Mesendoderm (in vitro differentiated cells): ENCODE measurements at regions not wholly inside any gene's neighbourhood (a gene's known extent, or its start where the extent isn't known, plus 50 kb on each side); places are given as distances from the start of the nearest gene placed in this dataset.

Experiments
- DNase-seq: peaks from one replicate; pipeline ENCODE4 v3.0.0; 2013
- H2AK5ac ChIP-seq: 2 replicates; pipeline ENCODE4 v1.6.1; 2013; ENCODE audit warnings: low read length, inconsistent platforms
- H2BK120ac ChIP-seq: 2 replicates; pipeline ENCODE4 v1.6.1; 2013; ENCODE audit warnings: low read depth, mild to moderate bottlenecking, low read length, moderate library complexity, mixed read lengths
- H2BK15ac ChIP-seq: replicated peaks from 2 replicates; pipeline ENCODE4 v1.6.1; 2013; ENCODE audit warnings: low read depth, mild to moderate bottlenecking, moderate library complexity
- H2BK5ac ChIP-seq: 2 replicates; pipeline ENCODE4 v1.6.1; 2013; ENCODE audit warnings: low read length, inconsistent platforms
- H3K18ac ChIP-seq: 2 replicates; pipeline ENCODE4 v1.6.1; 2013; ENCODE audit warnings: mild to moderate bottlenecking, low read length, mixed read lengths
- H3K23ac ChIP-seq: one replicate; pipeline ENCODE4 v1.6.1; 2013; ENCODE audit warnings: low read length
- H3K27ac ChIP-seq: 2 replicates; pipeline ENCODE4 v1.5.1; 2013; ENCODE audit warnings: low read depth, mild to moderate bottlenecking, inconsistent platforms, low read length, moderate library complexity
- H3K27me3 ChIP-seq: 2 replicates; pipeline ENCODE4 v1.6.1; 2013; ENCODE audit warnings: low read length, control low read depth, mild to moderate bottlenecking, inconsistent platforms; ENCODE audit not compliant: insufficient read depth, poor library complexity
- H3K36me3 ChIP-seq: 2 replicates; pipeline ENCODE4 v1.6.1; 2013; ENCODE audit warnings: low read length, inconsistent platforms; ENCODE audit not compliant: control insufficient read depth, insufficient read depth
- H3K4ac ChIP-seq: one replicate; pipeline ENCODE4 v1.6.1; 2013; ENCODE audit warnings: low read depth, mild to moderate bottlenecking, low read length, moderate library complexity
- H3K4me1 ChIP-seq: 2 replicates; pipeline ENCODE4 v1.6.1; 2013; ENCODE audit warnings: low read depth, low read length, inconsistent platforms; ENCODE audit not compliant: control insufficient read depth
- H3K4me2 ChIP-seq: 2 replicates; pipeline ENCODE4 v1.6.1; 2013; ENCODE audit warnings: low read length
- H3K4me3 ChIP-seq: 2 replicates; pipeline ENCODE4 v1.5.1; 2013; ENCODE audit warnings: mild to moderate bottlenecking, low read length
- H3K56ac ChIP-seq: one replicate; pipeline ENCODE4 v1.6.1; 2013; ENCODE audit warnings: low read length
- H3K79me1 ChIP-seq: 2 replicates; pipeline ENCODE4 v1.6.1; 2013; ENCODE audit warnings: low read length, inconsistent platforms
- H3K79me2 ChIP-seq: 2 replicates; pipeline ENCODE4 v1.6.1; 2013; ENCODE audit warnings: mild to moderate bottlenecking, low read length; ENCODE audit not compliant: control insufficient read depth, insufficient read depth
- H3K9ac ChIP-seq: 2 replicates; pipeline ENCODE4 v1.6.1; 2013; ENCODE audit warnings: low read length, inconsistent platforms
- H4K5ac ChIP-seq: one replicate; pipeline ENCODE4 v1.6.1; 2013; ENCODE audit warnings: low read length
- H4K8ac ChIP-seq: one replicate; pipeline ENCODE4 v1.6.1; 2013; ENCODE audit warnings: low read depth, mild to moderate bottlenecking, control low read depth, low read length, moderate library complexity
- WGBS: extraction: QIAGEN DNeasy Blood & Tissue Kit; methylation state at CpG from one replicate; pipeline ENCODE4 v1.1.7; 2013; ENCODE audit warnings: low lambda C conversion rate, missing lambda C conversion rate; ENCODE audit not compliant: insufficient coverage; ENCODE audit errors: extremely low coverage; 5-methylcytosine and 5-hydroxymethylcytosine counted together

- no peak overlapping the region for H4K8ac ChIP-seq
- H2BK120ac ChIP-seq, result no peak overlapping the region
- no peak overlapping the region for H3K4ac ChIP-seq
- H3K23ac ChIP-seq, result no peak overlapping the region
- no peaks in the 10 kb centered on the region for H3K36me3 ChIP-seq
- no peak overlapping the region for H2BK5ac ChIP-seq
- H4K5ac ChIP-seq, result no peak overlapping the region
- H3K27ac ChIP-seq, result no peak overlapping the region
- H3K79me1 ChIP-seq, result no peaks in the 10 kb centered on the region
- H3K9ac ChIP-seq, result no peak overlapping the region
- H3K4me2 ChIP-seq, result no peak overlapping the region
- H3K4me1 ChIP-seq, result no peaks in the 10 kb centered on the region
- no peaks in the 10 kb centered on the region for H3K27me3 ChIP-seq
- H2BK15ac ChIP-seq, result no peak overlapping the region
- no peak for DNase-seq
- no peak overlapping the region for H2AK5ac ChIP-seq
- H3K79me2 ChIP-seq, result no peaks in the 10 kb centered on the region
- H3K56ac ChIP-seq, result no peak overlapping the region
- no CpG with 5 or more reads among the region's 4 CpGs for WGBS
- H3K4me3 ChIP-seq, result no peak overlapping the region
- no peak overlapping the region for H3K18ac ChIP-seq
Measured at GRCh38 chr5:57319628-57320027, 145.8 kb downstream of the GPBP1 start.

GRCh38 chr5:57318251-57318650, 144.4 kb downstream of the GPBP1 start:
- no peak overlapping the region for H4K8ac ChIP-seq
- no peak overlapping the region for H2BK120ac ChIP-seq
- H2BK5ac ChIP-seq, result no peak overlapping the region
- no peaks in the 10 kb centered on the region for H3K4me1 ChIP-seq
- WGBS, result no CpG with 5 or more reads among the region's 5 CpGs
- no peak overlapping the region for H3K18ac ChIP-seq
- no peak overlapping the region for H3K4me3 ChIP-seq
- H3K79me2 ChIP-seq, result no peaks in the 10 kb centered on the region
- no peak overlapping the region for H4K5ac ChIP-seq
- H3K23ac ChIP-seq, result no peak overlapping the region
- no peaks in the 10 kb centered on the region for H3K27me3 ChIP-seq
- no peak overlapping the region for H3K4me2 ChIP-seq
- no peak for DNase-seq
- no peak overlapping the region for H2BK15ac ChIP-seq
- H3K9ac ChIP-seq, result no peak overlapping the region
- no peaks in the 10 kb centered on the region for H3K79me1 ChIP-seq
- H2AK5ac ChIP-seq, result no peak overlapping the region
- H3K56ac ChIP-seq, result no peak overlapping the region
- H3K27ac ChIP-seq, result no peak overlapping the region
- H3K4ac ChIP-seq, result no peak overlapping the region
- H3K36me3 ChIP-seq, result no peaks in the 10 kb centered on the region

GRCh38 chr5:57317341-57317740, 143.5 kb downstream of the GPBP1 start:
- Histone ChIP-seq H2BK15ac (no peak overlapping the region), H3K4me3 (no peak overlapping the region), H4K8ac (no peak overlapping the region), H2BK5ac (no peak overlapping the region), H3K9ac (no peak overlapping the region), H2BK120ac (no peak overlapping the region), H3K27me3 (no peaks in the 10 kb centered on the region), H2AK5ac (no peak overlapping the region), H3K56ac (no peak overlapping the region), H3K36me3 (no peaks in the 10 kb centered on the region), H3K18ac (no peak overlapping the region), H3K4me2 (no peak overlapping the region), H3K27ac (no peak overlapping the region), H3K4ac (no peak overlapping the region), H3K79me1 (no peaks in the 10 kb centered on the region), H4K5ac (no peak overlapping the region), H3K79me2 (no peaks in the 10 kb centered on the region), H3K4me1 (no peaks in the 10 kb centered on the region), H3K23ac (no peak overlapping the region)
- no peak for DNase-seq
- WGBS, result no CpG with 5 or more reads among the region's 5 CpGs

- whole genome bisulfite sequencing, result no CpG with 5 or more reads among the region's 3 CpGs
- Histone ChIP-seq H3K79me1 (no peaks in the 10 kb centered on the region), H2AK5ac (no peak overlapping the region), H2BK120ac (no peak overlapping the region), H3K27ac (no peak overlapping the region), H2BK5ac (no peak overlapping the region), H3K36me3 (no peaks in the 10 kb centered on the region), H3K27me3 (no peaks in the 10 kb centered on the region), H3K23ac (no peak overlapping the region), H2BK15ac (no peak overlapping the region), H3K4me1 (no peaks in the 10 kb centered on the region), H3K4me2 (no peak overlapping the region), H3K18ac (no peak overlapping the region), H3K4ac (no peak overlapping the region), H3K79me2 (no peaks in the 10 kb centered on the region), H3K56ac (no peak overlapping the region), H4K5ac (no peak overlapping the region), H3K9ac (no peak overlapping the region), H3K4me3 (no peak overlapping the region), H4K8ac (no peak overlapping the region)
- DNase-seq, result peak; percentile 40
Measured at GRCh38 chr5:57316798-57317327, 143.0 kb downstream of the GPBP1 start.

- H2BK120ac ChIP-seq, result no peak overlapping the region
- WGBS, result no CpG with 5 or more reads among the region's 3 CpGs
- H3K4ac ChIP-seq, result no peak overlapping the region
- H3K79me1 ChIP-seq, result no peaks in the 10 kb centered on the region
- no peak overlapping the region for H3K56ac ChIP-seq
- no peak overlapping the region for H3K4me3 ChIP-seq
- H3K27me3 ChIP-seq, result no peaks in the 10 kb centered on the region
- no peak overlapping the region for H4K5ac ChIP-seq
- no peaks in the 10 kb centered on the region for H3K4me1 ChIP-seq
- H3K27ac ChIP-seq, result no peak overlapping the region
- H3K9ac ChIP-seq, result no peak overlapping the region
- H3K23ac ChIP-seq, result no peak overlapping the region
- no peaks in the 10 kb centered on the region for H3K79me2 ChIP-seq
- H3K36me3 ChIP-seq, result no peaks in the 10 kb centered on the region
- no peak overlapping the region for H3K18ac ChIP-seq
- H4K8ac ChIP-seq, result no peak overlapping the region
- no peak overlapping the region for H2AK5ac ChIP-seq
- no peak overlapping the region for H2BK15ac ChIP-seq
- no peak overlapping the region for H2BK5ac ChIP-seq
- no peak overlapping the region for H3K4me2 ChIP-seq
- no peak for DNase-seq
Measured at GRCh38 chr5:57315941-57316340, 142.1 kb downstream of the GPBP1 start.
